Testis (tissue), 2 donors: ENCODE measurements at regions not wholly inside any gene's neighbourhood (a gene's known extent, or its start where the extent isn't known, plus 50 kb on each side); places are given as distances from the start of the nearest gene placed in this dataset.

Experiments
- DNase-seq: peaks from one replicate; pipeline ENCODE4 v3.0.0-alpha.2; 2019
- H3K27ac ChIP-seq, 2 donors: fragments of 200-600 bp; sonication (generic); one replicate each; pipeline ENCODE4 v1.5.1; 2019
- H3K27me3 ChIP-seq: fragments of 200-600 bp; sonication (generic); one replicate; pipeline ENCODE4 v1.5.1; 2019
- H3K36me3 ChIP-seq: fragments of 200-600 bp; sonication (generic); one replicate; pipeline ENCODE4 v1.5.1; 2017; ENCODE audit warnings: low read depth; ENCODE audit errors: missing control alignments
- H3K4me1 ChIP-seq: fragments of 200-600 bp; sonication (generic); one replicate; pipeline ENCODE4 v1.5.1; 2019
- H3K4me3 ChIP-seq, 2 donors: fragments of 200-600 bp; sonication (generic); one replicate each; pipeline ENCODE4 v1.5.1; 2017 to 2019
- H3K9me3 ChIP-seq: fragments of 200-600 bp; sonication (generic); one replicate; pipeline ENCODE4 v1.5.1; 2017
- POLR2A ChIP-seq: fragments of 450-650 bp; IDR thresholded peaks from one replicate; pipeline ENCODE4 v1.6.1; 2017; ENCODE audit warnings: antibody characterized with exemption, mild to moderate bottlenecking, moderate library complexity
- WGBS, 2 donors: methylation state at CpG; one replicate each; pipeline ENCODE4 v1.1.5; 2018; 5-methylcytosine and 5-hydroxymethylcytosine counted together
- intact Hi-C: fragments of 100-400 bp; cut with DNase I; formaldehyde crosslinking; loops from one replicate; pipeline ENCODE4 v1.15.1; 2023; ENCODE audit warnings: low total_unique reads
- TF ChIP-seq, protein P1 (sequence below), 3 experiments: fragments of 450-650 bp in 2 of 3; fragments of 200-600 bp in 1 of 3; sonication (generic) in 1 of 3; IDR thresholded peaks; one replicate each; pipeline ENCODE4 v1.5.1; 2016 to 2019; ENCODE audit warnings: antibody characterized with exemption in 3 of 3, mild to moderate bottlenecking in 2 of 3, moderate library complexity in 1 of 3

- intact Hi-C loops, result no loop called here
- H3K4me1 ChIP-seq, result no peaks in the 10 kb centered on the region
- no peaks in the 10 kb centered on the region for H3K9me3 ChIP-seq
- no peak overlapping the region for H3K4me3 ChIP-seq
- DNase-seq, result no peak
- H3K27me3 ChIP-seq, result no peaks in the 10 kb centered on the region
- 96 to 98% methylated on average over 6 to 9 of the region's 9 CpGs for WGBS, 2 donors
- H3K27ac ChIP-seq, result no peak overlapping the region
- no peaks in the 10 kb centered on the region for H3K36me3 ChIP-seq
- no peak for TF ChIP-seq POLR2A
These were observed 68.8 kb upstream of the INSIG1 start for GRCh38 chr7:155228894-155229293.

- Histone ChIP-seq H3K4me3 (no peak overlapping the region), H3K27me3 (no peaks in the 10 kb centered on the region), H3K4me1 (no peaks in the 10 kb centered on the region), H3K9me3 (no peaks in the 10 kb centered on the region), H3K36me3 (no peaks in the 10 kb centered on the region), H3K27ac (no peak overlapping the region)
- intact Hi-C loops, result no loop called here
- TF ChIP-seq, protein P1, sequence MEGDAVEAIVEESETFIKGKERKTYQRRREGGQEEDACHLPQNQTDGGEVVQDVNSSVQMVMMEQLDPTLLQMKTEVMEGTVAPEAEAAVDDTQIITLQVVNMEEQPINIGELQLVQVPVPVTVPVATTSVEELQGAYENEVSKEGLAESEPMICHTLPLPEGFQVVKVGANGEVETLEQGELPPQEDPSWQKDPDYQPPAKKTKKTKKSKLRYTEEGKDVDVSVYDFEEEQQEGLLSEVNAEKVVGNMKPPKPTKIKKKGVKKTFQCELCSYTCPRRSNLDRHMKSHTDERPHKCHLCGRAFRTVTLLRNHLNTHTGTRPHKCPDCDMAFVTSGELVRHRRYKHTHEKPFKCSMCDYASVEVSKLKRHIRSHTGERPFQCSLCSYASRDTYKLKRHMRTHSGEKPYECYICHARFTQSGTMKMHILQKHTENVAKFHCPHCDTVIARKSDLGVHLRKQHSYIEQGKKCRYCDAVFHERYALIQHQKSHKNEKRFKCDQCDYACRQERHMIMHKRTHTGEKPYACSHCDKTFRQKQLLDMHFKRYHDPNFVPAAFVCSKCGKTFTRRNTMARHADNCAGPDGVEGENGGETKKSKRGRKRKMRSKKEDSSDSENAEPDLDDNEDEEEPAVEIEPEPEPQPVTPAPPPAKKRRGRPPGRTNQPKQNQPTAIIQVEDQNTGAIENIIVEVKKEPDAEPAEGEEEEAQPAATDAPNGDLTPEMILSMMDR (IDR thresholded peaks at IDR 0.05), result no peak
- no peak for TF ChIP-seq POLR2A
- DNase-seq, result no peak
- 92 to 94% methylated on average over 14 of the region's 14 CpGs for WGBS, 2 donors
These were observed 68.0 kb upstream of the INSIG1 start for GRCh38 chr7:155229548-155230168.

DNA sequence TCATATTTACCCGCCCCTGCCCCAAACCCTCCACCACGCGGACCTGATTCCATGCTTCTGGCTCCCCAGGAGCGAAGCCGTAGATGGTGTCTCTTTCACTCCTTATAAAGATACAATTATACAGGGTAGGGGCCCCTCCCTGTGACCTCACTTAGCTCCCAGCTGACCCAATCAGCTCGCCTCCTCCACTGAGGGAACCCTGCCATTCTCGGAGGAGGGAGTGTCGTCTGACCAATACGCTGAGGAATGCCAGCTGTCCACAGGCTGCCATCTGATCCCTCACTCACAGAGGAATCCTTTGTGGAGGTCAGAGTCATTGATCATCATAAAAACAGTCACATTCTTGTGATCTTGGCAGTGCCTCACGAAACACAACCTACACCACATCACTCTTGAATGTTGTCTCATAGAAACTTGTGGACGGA, 67.5 kb upstream of the INSIG1 start:
- Histone ChIP-seq H3K4me1 (no peaks in the 10 kb centered on the region), H3K27me3 (no peaks in the 10 kb centered on the region), H3K27ac (no peak overlapping the region), H3K36me3 (no peaks in the 10 kb centered on the region), H3K4me3 (no peak overlapping the region), H3K9me3 (no peaks in the 10 kb centered on the region)
- no peak for TF ChIP-seq POLR2A
- TF ChIP-seq, protein P1 (IDR thresholded peaks at IDR 0.05), result no peak
- peak; percentile 45 for DNase-seq
- WGBS, 2 donors, result 78 to 88% methylated on average over 11 of the region's 11 CpGs
- intact Hi-C loops, result no loop called here

DNA sequence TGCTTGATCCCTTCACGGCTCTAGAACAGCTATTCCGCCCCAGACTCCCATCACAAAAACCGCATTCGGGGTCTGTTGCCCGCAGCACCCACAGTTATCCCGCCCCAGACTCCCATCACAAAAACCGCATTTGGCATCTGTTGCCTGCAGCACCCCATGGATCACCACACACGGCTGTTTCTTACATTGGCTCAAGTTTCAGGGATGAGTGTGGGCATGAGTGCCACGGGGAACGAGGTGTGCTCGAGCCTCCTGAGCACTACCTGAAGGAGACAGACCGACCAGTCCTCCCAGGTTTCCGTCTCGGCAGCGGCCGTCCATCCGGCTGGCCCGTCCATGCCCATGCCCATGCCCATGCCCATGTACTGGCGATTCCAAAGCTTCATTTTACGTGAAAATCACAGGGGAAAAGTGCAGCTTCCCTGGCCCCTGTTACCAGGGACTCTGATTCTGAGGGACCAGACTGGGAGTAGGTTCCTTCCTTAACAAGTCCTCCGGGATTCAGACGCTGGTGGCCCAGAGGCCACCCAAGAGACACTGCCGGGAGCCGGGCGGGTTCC, 66.4 kb upstream of the INSIG1 start:
- H3K4me3 ChIP-seq, result no peak overlapping the region
- no peaks in the 10 kb centered on the region for H3K27me3 ChIP-seq
- WGBS, 2 donors, result 89 to 95% methylated on average over 24 to 25 of the region's 25 CpGs
- no peaks in the 10 kb centered on the region for H3K36me3 ChIP-seq
- intact Hi-C loops, result no loop called here
- no peak for DNase-seq
- no peak overlapping the region for H3K27ac ChIP-seq
- H3K9me3 ChIP-seq, result no peaks in the 10 kb centered on the region
- TF ChIP-seq, protein P1 (IDR thresholded peaks at IDR 0.05), result no peak
- TF ChIP-seq POLR2A, result no peak
- H3K4me1 ChIP-seq, result no peaks in the 10 kb centered on the region

- WGBS, 2 donors, result 86 to 98% methylated on average over 4 to 12 of the region's 12 CpGs
- intact Hi-C loops, result no loop called here
- Histone ChIP-seq H3K4me1 (no peaks in the 10 kb centered on the region), H3K27me3 (no peaks in the 10 kb centered on the region), H3K9me3 (no peaks in the 10 kb centered on the region), H3K4me3 (no peak overlapping the region), H3K27ac (no peak overlapping the region), H3K36me3 (no peaks in the 10 kb centered on the region)
- no peak for DNase-seq
- no peak for TF ChIP-seq POLR2A
- TF ChIP-seq, protein P1 (IDR thresholded peaks at IDR 0.05), result no peak
These were observed 65.7 kb upstream of the INSIG1 start for GRCh38 chr7:155231941-155232340.
